HG02870 (cell line): ENCODE measurements at regions not wholly inside any gene's neighbourhood (a gene's known extent, or its start where the extent isn't known, plus 50 kb on each side); places are given as distances from the start of the nearest gene placed in this dataset.

Experiments used
- ATAC-seq: cut with Tn5 transposase; IDR thresholded peaks from one replicate; pipeline ENCODE4 v1.9.1; 2021; ENCODE audit warnings: mild to moderate bottlenecking, moderate library complexity; ENCODE audit not compliant: unreplicated experiment

- no peak for ATAC-seq
Measured at GRCh38 chr2:191601060-191601459, 76.9 kb upstream of the NABP1 start.

DNA sequence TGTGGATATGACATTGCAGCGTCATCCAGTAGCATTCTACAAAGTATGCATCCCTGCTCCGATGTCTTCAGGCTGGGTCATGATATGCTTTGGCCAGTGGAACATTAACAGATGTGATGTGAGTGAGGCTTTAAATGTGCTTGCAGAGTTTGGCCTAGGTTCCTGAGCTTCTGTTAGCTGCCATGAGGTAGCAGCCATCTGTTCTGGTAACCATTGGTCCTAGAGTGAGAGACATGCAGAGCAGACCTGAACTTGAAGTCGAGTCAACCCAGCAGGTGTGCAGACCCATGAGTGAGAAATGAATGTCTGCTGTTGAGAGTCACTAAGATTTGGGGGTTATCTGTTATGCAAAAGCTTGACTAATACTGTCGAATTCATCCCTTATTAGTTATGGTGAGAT is 73.8 kb upstream of the NABP1 start:
- no peak for ATAC-seq

DNA sequence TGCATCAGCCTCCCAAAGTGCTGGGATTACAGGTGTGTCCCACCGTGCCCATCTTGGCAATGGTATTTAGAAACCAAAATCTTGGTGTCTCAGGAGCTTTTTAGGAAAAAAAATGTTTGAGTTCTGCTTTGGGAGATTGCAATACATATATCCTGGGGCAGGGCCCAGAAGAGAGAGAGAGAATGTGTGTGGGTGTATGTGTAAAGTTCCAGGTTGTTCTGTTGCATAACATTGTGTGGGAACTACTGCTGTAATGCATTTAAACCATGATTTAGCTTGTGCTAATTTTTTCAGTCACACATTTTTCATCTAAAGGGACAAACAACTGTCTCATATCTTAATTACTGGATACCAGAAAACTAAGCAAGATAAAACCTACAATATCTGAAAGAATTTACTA is 70.8 kb upstream of the NABP1 start:
- no peak for ATAC-seq

- no peak for ATAC-seq
Measured at GRCh38 chr2:191610756-191611155, 67.2 kb upstream of the NABP1 start.

DNA sequence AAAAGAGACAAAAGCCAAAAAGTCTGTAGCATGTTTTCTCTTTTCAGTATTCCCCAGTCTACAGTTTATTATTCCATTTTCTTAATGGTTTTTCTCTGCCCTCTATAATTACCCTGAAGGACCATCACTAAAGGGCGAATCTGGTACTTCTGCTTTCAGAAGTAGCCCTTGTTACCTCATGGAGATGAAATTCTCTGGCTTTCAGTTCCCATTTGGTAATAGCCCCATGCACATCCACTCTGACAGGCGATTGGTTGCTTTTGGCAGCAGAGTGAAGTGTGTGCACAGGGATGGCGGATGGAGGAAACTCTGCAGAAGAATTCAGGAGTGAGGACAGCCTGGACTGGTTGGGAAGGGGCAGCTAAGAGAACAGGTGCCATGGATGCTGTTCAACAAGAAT is 66.3 kb upstream of the NABP1 start:
- ATAC-seq, result peak; percentile 85

- ATAC-seq, result no peak
Measured at GRCh38 chr2:191612496-191612895, 65.4 kb upstream of the NABP1 start.

DNA sequence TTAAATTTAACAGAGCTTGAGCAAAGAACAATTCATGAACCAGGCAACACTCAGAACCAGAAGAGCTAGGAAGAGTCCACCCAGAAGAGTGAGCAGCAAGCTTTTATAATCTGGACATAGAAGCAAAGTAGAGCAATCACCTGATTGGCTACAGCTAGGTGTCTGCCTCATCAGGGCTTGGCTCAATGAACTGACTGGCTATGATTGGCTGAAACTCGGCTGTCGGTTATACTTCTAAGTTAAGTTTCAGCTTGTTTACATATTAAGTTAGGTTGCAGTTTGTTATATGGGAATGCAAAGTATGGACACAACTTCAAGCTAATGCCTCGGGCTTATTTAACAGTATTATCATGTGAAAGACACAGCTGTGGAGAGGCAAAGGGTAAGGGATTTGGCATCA is 63.2 kb upstream of the NABP1 start:
- ATAC-seq, result no peak

DNA sequence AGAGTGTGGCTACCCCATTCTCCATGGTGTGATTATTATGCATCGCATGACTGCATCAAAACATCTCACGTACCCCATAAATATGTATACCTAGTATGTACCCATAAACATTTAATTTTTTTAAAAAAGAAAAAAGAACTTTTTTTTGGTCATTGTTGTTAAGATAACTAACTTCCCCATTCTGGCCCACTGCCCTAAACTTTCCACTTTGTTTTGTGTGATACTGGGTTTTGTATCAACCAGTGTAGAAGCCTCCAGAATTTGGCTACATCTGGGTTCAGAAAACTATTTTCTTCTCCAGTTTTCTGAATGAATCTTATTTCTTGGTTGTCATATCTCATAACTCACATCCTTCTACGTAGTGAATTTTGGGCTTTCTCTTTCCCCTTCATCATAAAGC is 62.3 kb upstream of the NABP1 start:
- no peak for ATAC-seq

GRCh38 chr2:191617575-191617974 is 60.4 kb upstream of the NABP1 start:
- peak; percentile 83 for ATAC-seq

GRCh38 chr2:191618046-191618780 is 59.7 kb upstream of the NABP1 start:
- ATAC-seq, result no peak

GRCh38 chr2:191618786-191619185 is 59.1 kb upstream of the NABP1 start:
- ATAC-seq, result no peak

- no peak for ATAC-seq
Measured at GRCh38 chr2:191620144-191620543, 57.8 kb upstream of the NABP1 start.

- no peak for ATAC-seq
Measured at GRCh38 chr2:191622374-191623320, 55.3 kb upstream of the NABP1 start.

DNA sequence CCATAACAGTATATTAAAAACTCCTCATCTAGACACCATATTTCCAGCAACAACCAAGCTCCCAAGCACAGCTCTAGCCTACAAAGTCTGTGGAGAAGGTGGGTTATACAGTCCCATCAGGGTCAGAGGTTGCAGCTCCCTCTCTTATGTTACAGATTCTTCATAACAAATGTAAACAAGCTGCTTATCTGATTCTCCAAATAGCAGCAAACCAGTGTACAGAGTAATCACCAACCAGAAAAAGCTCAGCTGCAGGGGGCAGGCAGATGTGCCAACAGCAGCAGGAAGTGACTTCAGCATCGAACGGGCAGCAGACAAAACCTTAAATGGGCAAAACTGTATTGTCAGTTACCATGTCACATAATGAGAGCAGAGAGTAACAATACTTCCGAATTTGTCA is 52.9 kb upstream of the NABP1 start:
- ATAC-seq, result no peak

DNA sequence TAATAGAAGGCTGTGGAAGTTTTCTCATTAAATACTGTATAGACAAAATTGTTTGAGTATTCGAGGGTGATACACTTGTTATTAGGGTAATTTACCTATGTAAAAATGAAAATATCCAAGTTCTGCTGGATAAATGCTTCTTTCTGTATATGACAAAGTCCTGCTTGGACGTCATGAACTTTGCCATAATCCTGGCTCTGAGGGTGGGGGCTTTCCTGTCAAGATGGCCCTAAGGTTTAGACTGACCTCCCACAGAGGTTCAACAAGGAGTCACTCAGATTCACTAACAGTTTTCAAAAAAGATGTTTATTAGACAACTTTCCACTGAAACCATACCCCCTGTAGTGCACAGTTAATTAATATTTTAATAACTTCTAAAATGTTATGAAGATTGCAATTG is 52.5 kb upstream of the NABP1 start:
- no peak for ATAC-seq

GRCh38 chr2:191626497-191627151 is 51.3 kb upstream of the NABP1 start:
- peak; percentile 35 for ATAC-seq

- no peak for ATAC-seq
Measured at GRCh38 chr2:191627518-191627917, 50.4 kb upstream of the NABP1 start.
